ENCODE measurements at regions not wholly inside any gene's neighbourhood (a gene's known extent, or its start where the extent isn't known, plus 50 kb on each side); places are given as distances from the start of the nearest gene placed in this dataset.

- TF ChIP-seq EZH2phosphoT487 (IDR thresholded peaks at IDR 0.05; ENCODE audit: borderline replicate concordance, low read length) (no peak), CTCF (conservative IDR thresholded peaks at IDR 0.05; ENCODE audit: low read depth, low read length) (no peak), EZH2 (IDR thresholded peaks at IDR 0.05; ENCODE audit: low read length, unreplicated experiment) (no peak)
Measured at GRCh38 chr18:38786906-38787305, 1221.3 kb upstream of the CELF4 start.
